HEK293 (cell line): ENCODE measurements at regions not wholly inside any gene's neighbourhood (a gene's known extent, or its start where the extent isn't known, plus 50 kb on each side); places are given as distances from the start of the nearest gene placed in this dataset.

Experiments used
- CTCF ChIA-PET: fragments of 350-600 bp; formaldehyde crosslinking; extraction: SDS; loops from one replicate; lab custom pipeline; 2021; ENCODE audit warnings: antibody characterized with exemption; lab: Yijun Ruan, JAX
- POLR2A ChIA-PET: fragments of 300-600 bp; formaldehyde crosslinking; extraction: SDS; loops from one replicate; lab custom pipeline; 2020; ENCODE audit warnings: antibody characterized with exemption, inconsistent platforms; lab: Yijun Ruan, JAX
- H3K27ac ChIP-seq: fragments of 200-500 bp; sonication (Bioruptor generic); 2 replicates; pipeline ENCODE4 v1.5.1; 2014; ENCODE audit warnings: low read depth, low read length, control low read depth, inconsistent platforms; ENCODE audit errors: extremely low read depth
- H3K36me3 ChIP-seq, 2 experiments: fragments of 200-500 bp in 1 of 2; sonication (Bioruptor generic) in 1 of 2; 1 replicate in 1 of 2; 2 replicates in 1 of 2; pipeline ENCODE4 v1.5.1; 2014 to 2017; ENCODE audit warnings: inconsistent platforms in 2 of 2, low read length in 2 of 2; ENCODE audit not compliant: control insufficient read depth in 2 of 2, insufficient read depth in 1 of 2
- H3K4me1 ChIP-seq: fragments of 200-500 bp; sonication (Bioruptor generic); 2 replicates; pipeline ENCODE4 v1.5.1; 2014; ENCODE audit warnings: mild to moderate bottlenecking, low read length, inconsistent platforms; ENCODE audit not compliant: control insufficient read depth, insufficient read depth
- H3K4me3 ChIP-seq: 2 replicates; pipeline ENCODE4 v1.5.1; 2011; ENCODE audit warnings: low read depth, mild to moderate bottlenecking, control low read depth, low read length, moderate library complexity
- H3K9me3 ChIP-seq: fragments of 200-500 bp; sonication (Bioruptor generic); 2 replicates; pipeline ENCODE4 v1.5.1; 2014; ENCODE audit warnings: low read depth, low read length, inconsistent platforms; ENCODE audit not compliant: control insufficient read depth, insufficient read depth
- ELK4 ChIP-seq: IDR thresholded peaks from 2 replicates; pipeline ENCODE4 v1.6.1; 2011; ENCODE audit warnings: mild to moderate bottlenecking, low read depth, low read length, borderline replicate concordance
- HOXC10 ChIP-seq: sonication (generic); formaldehyde crosslinking; IDR thresholded peaks from 2 replicates; pipeline ENCODE4 v1.8.1; 2023; ENCODE audit warnings: mild to moderate bottlenecking, missing genetic modification reagents
- KLF9 ChIP-seq: fragments of 450-650 bp; formaldehyde crosslinking; IDR thresholded peaks from 2 replicates; pipeline ENCODE4 v1.5.1; 2016; ENCODE audit warnings: missing biosample characterization, missing genetic modification characterization, low read depth
- SCRT1 ChIP-seq: fragments of 450-650 bp; formaldehyde crosslinking; IDR thresholded peaks from 2 replicates; pipeline ENCODE4 v1.5.1; 2016; ENCODE audit warnings: missing biosample characterization, missing genetic modification characterization, borderline replicate concordance
- SP2 ChIP-seq: fragments of 450-650 bp; formaldehyde crosslinking; IDR thresholded peaks from 2 replicates; pipeline ENCODE4 v1.5.1; 2016; ENCODE audit warnings: missing biosample characterization, missing genetic modification characterization
- ZBTB10 ChIP-seq: fragments of 450-650 bp; formaldehyde crosslinking; IDR thresholded peaks from 2 replicates; pipeline ENCODE4 v1.5.1; 2016; ENCODE audit warnings: missing biosample characterization, missing genetic modification characterization
- ZBTB17 ChIP-seq: fragments of 450-650 bp; formaldehyde crosslinking; IDR thresholded peaks from 2 replicates; pipeline ENCODE4 v1.5.1; 2016; ENCODE audit warnings: missing biosample characterization, missing genetic modification characterization
- ZFHX2 ChIP-seq: fragments of 450-650 bp; formaldehyde crosslinking; conservative IDR thresholded peaks from 2 replicates; pipeline ENCODE4 v1.5.1; 2016; ENCODE audit warnings: missing biosample characterization, missing genetic modification characterization
- ZNF112 ChIP-seq: fragments of 450-650 bp; formaldehyde crosslinking; IDR thresholded peaks from 2 replicates; pipeline ENCODE4 v1.5.0; 2017; ENCODE audit warnings: missing biosample characterization, missing genetic modification characterization
- ZNF132 ChIP-seq: fragments of 450-650 bp; formaldehyde crosslinking; IDR thresholded peaks from 2 replicates; pipeline ENCODE4 v1.5.1; 2017; ENCODE audit warnings: missing biosample characterization, missing genetic modification characterization, borderline replicate concordance
- ZNF148 ChIP-seq: fragments of 450-650 bp; formaldehyde crosslinking; IDR thresholded peaks from 2 replicates; pipeline ENCODE4 v1.5.0; 2017; ENCODE audit warnings: missing biosample characterization, missing genetic modification characterization, borderline replicate concordance
- ZNF155 ChIP-seq: fragments of 450-650 bp; formaldehyde crosslinking; IDR thresholded peaks from 2 replicates; pipeline ENCODE4 v1.5.1; 2016; ENCODE audit warnings: missing biosample characterization, missing genetic modification characterization
- ZNF157 ChIP-seq: fragments of 450-650 bp; formaldehyde crosslinking; IDR thresholded peaks from 2 replicates; pipeline ENCODE4 v1.5.1; 2016; ENCODE audit warnings: missing biosample characterization, missing genetic modification characterization
- ZNF362 ChIP-seq: fragments of 450-650 bp; formaldehyde crosslinking; IDR thresholded peaks from 2 replicates; pipeline ENCODE4 v1.5.1; 2016; ENCODE audit warnings: missing biosample characterization, missing genetic modification characterization
- ZNF416 ChIP-seq: fragments of 450-650 bp; formaldehyde crosslinking; IDR thresholded peaks from 2 replicates; pipeline ENCODE4 v1.5.1; 2016; ENCODE audit warnings: missing biosample characterization, missing genetic modification characterization
- ZNF580 ChIP-seq: fragments of 450-650 bp; formaldehyde crosslinking; IDR thresholded peaks from 2 replicates; pipeline ENCODE4 v1.5.1; 2016; ENCODE audit warnings: missing biosample characterization, missing genetic modification characterization
- ZNF677 ChIP-seq: fragments of 450-650 bp; IDR thresholded peaks from 2 replicates; pipeline ENCODE4 v1.5.0; 2018; ENCODE audit warnings: missing biosample characterization, mild to moderate bottlenecking, missing genetic modification characterization, moderate library complexity
- ZNF701 ChIP-seq: fragments of 450-650 bp; formaldehyde crosslinking; IDR thresholded peaks from 2 replicates; pipeline ENCODE4 v1.5.1; 2016; ENCODE audit warnings: missing biosample characterization, missing genetic modification characterization
- ZNF777 ChIP-seq: fragments of 450-650 bp; formaldehyde crosslinking; IDR thresholded peaks from 2 replicates; pipeline ENCODE4 v1.5.1; 2017; ENCODE audit warnings: missing biosample characterization, missing genetic modification characterization, borderline replicate concordance
- ZNF792 ChIP-seq: fragments of 450-650 bp; formaldehyde crosslinking; IDR thresholded peaks from 2 replicates; pipeline ENCODE4 v1.5.1; 2016; ENCODE audit warnings: missing biosample characterization, missing genetic modification characterization

- TF ChIP-seq SP2 (tag by site-specific recombination): no peak
- no peak for TF ChIP-seq KLF9 (tag by site-specific recombination)
- ChIA-PET POLR2A (no interaction called here), CTCF (no interaction called here)
- Histone ChIP-seq H3K4me1 (no peaks in the 10 kb centered on the region), H3K9me3 (no peaks in the 10 kb centered on the region), H3K27ac (no peak overlapping the region), H3K4me3 (no peak overlapping the region), H3K36me3 (no peaks in the 10 kb centered on the region)
These were observed 497.2 kb upstream of the PKN2 start for GRCh38 chr1:88186911-88187310.

GRCh38 chr1:88188038-88188437, 496.0 kb upstream of the PKN2 start:
- Histone ChIP-seq H3K4me1 (no peaks in the 10 kb centered on the region), H3K27ac (no peak overlapping the region), H3K36me3 (no peaks in the 10 kb centered on the region), H3K4me3 (no peak overlapping the region), H3K9me3 (no peaks in the 10 kb centered on the region)
- no peak for TF ChIP-seq ZNF677 (tag by site-specific recombination)
- no peak for TF ChIP-seq ZNF416
- no peak for TF ChIP-seq ZNF112
- TF ChIP-seq ZNF148: no peak
- no peak for TF ChIP-seq ZNF792 (tag by site-specific recombination)
- POLR2A ChIA-PET: no interaction called here
- CTCF ChIA-PET: no interaction called here

- H3K36me3 ChIP-seq: no peaks in the 10 kb centered on the region
- H3K9me3 ChIP-seq: no peaks in the 10 kb centered on the region
- ChIA-PET POLR2A (no interaction called here), CTCF (interaction anchor here (1.2 kb wide), 1 partner anchor 9 kb away, joined by 5 read pairs; no protein-coding TSS in a partner anchor)
- no peak overlapping the region for H3K4me3 ChIP-seq
- H3K4me1 ChIP-seq: no peaks in the 10 kb centered on the region
- no peak overlapping the region for H3K27ac ChIP-seq
- TF ChIP-seq ZFHX2 (no peak), ZNF701 (tag by site-specific recombination) (no peak), ZBTB17 (tag by site-specific recombination) (no peak), ZBTB10 (tag by site-specific recombination) (no peak), ZNF132 (tag by site-specific recombination) (no peak), ZNF777 (no peak), ZNF362 (no peak), ZNF157 (tag by site-specific recombination) (no peak), SCRT1 (tag by site-specific recombination) (no peak), ZNF155 (tag by site-specific recombination) (no peak), ZNF580 (tag by site-specific recombination) (no peak), ELK4 (no peak), ZNF148 (no peak), HOXC10 (CRISPR knock-in tag) (no peak)
These were observed 494.5 kb upstream of the PKN2 start for GRCh38 chr1:88189525-88189924.
